Activated naive CD4-positive, alpha-beta T cell treated with anti-CD3 and anti-CD28 coated beads for 36 hours (primary cell): ENCODE measurements at regions not wholly inside any gene's neighbourhood (a gene's known extent, or its start where the extent isn't known, plus 50 kb on each side); places are given as distances from the start of the nearest gene placed in this dataset.
A peak's percentile ranks its signal among the peaks of the same experiment; 100 is the strongest.
"Not testable (repeated sequence)": the region's sequence is repeated elsewhere in the genome, so short reads cannot be mapped to it uniquely, and the experiment has no call there.

ENCODE experiments used
- CTCF ChIA-PET: fragments of 350-600 bp; sonication (Branson Sonifier 250); formaldehyde crosslinking; loops from one replicate; lab custom pipeline; 2021; ENCODE audit warnings: antibody characterized with exemption; lab: Charles Lee
- DNase-seq: peaks from one replicate; pipeline ENCODE4 v3.0.0-alpha.2; 2020
- H3K27ac Mint-ChIP-seq: one replicate; pipeline ENCODE4 v1.8.0; 2021; ENCODE audit warnings: mild to moderate bottlenecking, mixed read lengths
- H3K27me3 Mint-ChIP-seq: one replicate; pipeline ENCODE4 v1.8.0; 2021; ENCODE audit warnings: low read depth, mixed read lengths
- H3K36me3 Mint-ChIP-seq: one replicate; pipeline ENCODE4 v1.8.0; 2021; ENCODE audit warnings: low read depth, mixed read lengths
- H3K4me1 Mint-ChIP-seq: one replicate; pipeline ENCODE4 v1.8.0; 2021; ENCODE audit warnings: low read depth, mixed read lengths
- H3K4me3 Mint-ChIP-seq: one replicate; pipeline ENCODE4 v1.8.0; 2021; ENCODE audit warnings: mild to moderate bottlenecking, moderate library complexity, mixed read lengths
- H3K9me3 Mint-ChIP-seq: one replicate; pipeline ENCODE4 v1.8.0; 2021; ENCODE audit warnings: mixed read lengths
- intact Hi-C: fragments of 100-400 bp; cut with micrococcal nuclease; formaldehyde crosslinking; loops from one replicate; pipeline ENCODE4 v1.15.1; 2023

DNA sequence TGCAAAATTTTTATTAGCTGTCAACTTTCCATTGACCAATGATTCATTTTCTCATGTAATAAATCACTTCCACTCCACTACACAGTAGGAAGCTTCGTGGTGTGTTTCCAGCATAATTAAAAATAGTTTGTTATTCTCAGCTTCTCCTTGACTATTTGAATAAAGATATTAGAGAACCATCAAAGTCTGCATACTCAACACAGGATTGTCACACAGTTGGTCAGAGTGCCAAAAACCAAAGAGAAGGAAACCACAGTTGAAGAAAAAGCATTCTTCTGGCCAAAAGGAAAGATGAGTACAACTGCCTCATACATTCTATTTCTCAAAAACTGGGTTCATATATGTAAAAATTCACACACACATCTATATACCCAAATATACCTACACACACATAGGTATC, 455.1 kb upstream of the HSF2 start:
- DNase-seq = no peak
- H3K36me3 Mint-ChIP-seq = peaks cover 2% of the 10 kb centered on the region
- peaks cover 3% of the 10 kb centered on the region for H3K9me3 Mint-ChIP-seq
- H3K27ac Mint-ChIP-seq = no peak overlapping the region
- intact Hi-C loops = no loop called here
- H3K27me3 Mint-ChIP-seq = no peaks in the 10 kb centered on the region
- no peak overlapping the region for H3K4me3 Mint-ChIP-seq
- no peaks in the 10 kb centered on the region for H3K4me1 Mint-ChIP-seq
- CTCF ChIA-PET = no interaction called here

GRCh38 chr6:121951123-121951522, 448.3 kb upstream of the HSF2 start:
- H3K9me3 Mint-ChIP-seq = no peaks in the 10 kb centered on the region
- intact Hi-C loops = no loop called here
- no peak overlapping the region for H3K4me3 Mint-ChIP-seq
- H3K27me3 Mint-ChIP-seq = peaks cover 3% of the 10 kb centered on the region
- H3K36me3 Mint-ChIP-seq = no peaks in the 10 kb centered on the region
- H3K27ac Mint-ChIP-seq = no peak overlapping the region
- no peak for DNase-seq
- CTCF ChIA-PET = no interaction called here
- no peaks in the 10 kb centered on the region for H3K4me1 Mint-ChIP-seq

GRCh38 chr6:121951918-121952379, 447.5 kb upstream of the HSF2 start:
- no peaks in the 10 kb centered on the region for H3K36me3 Mint-ChIP-seq
- CTCF ChIA-PET = no interaction called here
- intact Hi-C loops = no loop called here
- H3K27me3 Mint-ChIP-seq = peaks cover 3% of the 10 kb centered on the region
- H3K4me1 Mint-ChIP-seq = no peaks in the 10 kb centered on the region
- DNase-seq = no peak
- H3K4me3 Mint-ChIP-seq = no peak overlapping the region
- no peak overlapping the region for H3K27ac Mint-ChIP-seq
- H3K9me3 Mint-ChIP-seq = no peaks in the 10 kb centered on the region

GRCh38 chr6:121955401-121955800, 444.1 kb upstream of the HSF2 start:
- H3K4me1 Mint-ChIP-seq = peaks cover 17% of the 10 kb centered on the region
- H3K27ac Mint-ChIP-seq, H3K4me3 Mint-ChIP-seq, CTCF ChIA-PET, intact Hi-C loops, H3K36me3 Mint-ChIP-seq, H3K27me3 Mint-ChIP-seq, DNase-seq, H3K9me3 Mint-ChIP-seq: not testable (repeated sequence)

DNA sequence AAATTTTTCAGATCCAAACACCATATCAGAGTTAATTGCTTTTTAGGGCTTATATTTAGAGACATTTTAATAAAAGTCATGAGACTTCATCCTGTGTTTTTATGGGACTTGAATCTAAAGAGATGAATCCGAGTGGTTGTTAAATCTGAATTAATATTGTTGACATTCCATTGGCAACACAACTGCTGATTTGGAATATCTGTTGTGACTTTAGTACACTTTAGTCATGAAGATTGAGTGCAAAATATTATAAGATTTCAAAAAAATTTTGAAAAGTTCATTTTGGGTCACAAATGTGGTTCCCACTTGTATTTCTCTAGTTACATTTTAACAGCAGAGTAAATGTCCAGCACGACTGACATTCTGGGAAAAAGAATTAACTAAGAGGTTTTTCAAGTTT, 442.7 kb upstream of the HSF2 start:
- H3K36me3 Mint-ChIP-seq = no peaks in the 10 kb centered on the region
- DNase-seq = no peak
- no peaks in the 10 kb centered on the region for H3K9me3 Mint-ChIP-seq
- H3K4me1 Mint-ChIP-seq = peaks cover 17% of the 10 kb centered on the region
- H3K27me3 Mint-ChIP-seq = no peaks in the 10 kb centered on the region
- CTCF ChIA-PET = no interaction called here
- H3K27ac Mint-ChIP-seq = no peak overlapping the region
- H3K4me3 Mint-ChIP-seq = no peak overlapping the region
- intact Hi-C loops = no loop called here

- Mint-ChIP-seq H3K36me3 (no peaks in the 10 kb centered on the region), H3K27ac (no peak overlapping the region), H3K27me3 (no peaks in the 10 kb centered on the region), H3K4me1 (peaks cover 17% of the 10 kb centered on the region), H3K4me3 (peak overlapping the region; percentile 18), H3K9me3 (no peaks in the 10 kb centered on the region)
- intact Hi-C loops = no loop called here
- peak; percentile 8 for DNase-seq
- CTCF ChIA-PET = interaction anchor here (0.5 kb wide), 1 partner anchor 495 kb away, joined by 4 read pairs; no protein-coding TSS in a partner anchor
These were observed 440.0 kb upstream of the HSF2 start for GRCh38 chr6:121959501-121959900.

DNA sequence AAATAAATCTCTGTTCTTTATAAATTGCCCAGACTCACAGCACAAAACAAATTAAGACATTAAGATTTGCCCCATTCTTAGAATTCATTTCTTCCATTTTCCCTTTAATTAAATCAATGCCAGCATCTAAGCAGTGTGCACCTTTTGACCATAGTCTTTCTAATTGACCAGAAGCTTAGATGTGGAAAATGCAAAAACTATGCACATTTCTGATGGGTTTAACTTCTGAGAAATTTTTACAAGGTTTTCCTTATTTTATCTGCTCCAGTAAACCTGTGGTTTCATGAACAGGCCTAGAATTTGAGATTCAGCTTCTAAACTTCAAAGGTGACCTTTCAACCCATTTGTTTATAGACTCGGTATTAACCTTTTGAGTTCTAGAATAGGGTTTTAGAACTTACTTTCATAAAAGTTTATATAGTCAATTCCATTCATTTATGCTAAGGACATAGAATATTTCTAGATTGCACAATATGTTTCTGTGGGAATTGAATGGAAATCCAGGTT, 437.8 kb upstream of the HSF2 start:
- no peak for DNase-seq
- Mint-ChIP-seq H3K27ac (no peak overlapping the region), H3K27me3 (no peaks in the 10 kb centered on the region), H3K4me3 (no peak overlapping the region), H3K4me1 (peaks cover 17% of the 10 kb centered on the region), H3K36me3 (no peaks in the 10 kb centered on the region), H3K9me3 (no peaks in the 10 kb centered on the region)
- intact Hi-C loops = no loop called here
- CTCF ChIA-PET = no interaction called here

DNA sequence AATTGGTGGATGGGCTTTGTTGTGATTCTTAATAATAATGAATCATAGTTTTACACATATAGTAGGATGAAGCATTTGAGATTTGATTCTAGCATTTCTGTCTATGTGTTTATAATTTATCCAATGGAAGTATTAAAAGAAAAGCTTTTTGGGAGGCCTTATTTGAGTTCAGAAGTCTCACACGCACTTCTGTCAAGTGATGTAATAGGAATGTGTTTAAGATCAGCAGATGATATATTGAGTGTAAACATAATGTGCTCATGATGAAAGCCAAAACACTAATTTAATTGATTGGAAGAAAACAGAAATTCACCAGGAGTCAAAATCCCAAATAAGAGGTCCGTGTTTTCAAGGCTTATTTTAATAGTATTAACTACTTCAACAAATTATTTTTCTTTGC, 435.6 kb upstream of the HSF2 start:
- intact Hi-C loops = no loop called here
- CTCF ChIA-PET = no interaction called here
- no peaks in the 10 kb centered on the region for H3K27me3 Mint-ChIP-seq
- no peak overlapping the region for H3K4me3 Mint-ChIP-seq
- no peaks in the 10 kb centered on the region for H3K9me3 Mint-ChIP-seq
- peaks cover 12% of the 10 kb centered on the region for H3K4me1 Mint-ChIP-seq
- DNase-seq = no peak
- no peak overlapping the region for H3K27ac Mint-ChIP-seq
- no peaks in the 10 kb centered on the region for H3K36me3 Mint-ChIP-seq

- Mint-ChIP-seq H3K4me1 (peaks cover 3% of the 10 kb centered on the region), H3K9me3 (no peaks in the 10 kb centered on the region), H3K36me3 (no peaks in the 10 kb centered on the region), H3K4me3 (no peak overlapping the region), H3K27ac (no peak overlapping the region), H3K27me3 (no peaks in the 10 kb centered on the region)
- no peak for DNase-seq
- intact Hi-C loops = no loop called here
- CTCF ChIA-PET = no interaction called here
These were observed 433.7 kb upstream of the HSF2 start for GRCh38 chr6:121965739-121966138.

DNA sequence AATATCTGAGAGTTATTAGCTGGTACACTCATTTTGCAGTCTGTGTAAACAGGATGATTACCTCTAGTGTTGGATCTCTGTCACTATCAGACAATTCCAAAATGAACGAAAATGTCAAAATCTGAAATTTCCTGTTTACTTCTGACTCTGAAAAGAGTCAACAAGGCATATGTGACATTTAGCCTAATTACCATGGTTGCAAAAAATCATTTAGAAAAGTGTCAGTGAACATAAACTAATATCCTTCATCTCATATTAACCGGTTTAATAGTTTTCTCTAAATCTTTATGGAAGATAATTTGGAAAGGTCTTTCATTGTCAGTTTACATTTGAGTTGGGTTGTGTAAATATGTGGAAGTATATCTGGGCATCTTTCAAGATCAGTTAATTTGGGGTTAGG, 431.8 kb upstream of the HSF2 start:
- intact Hi-C loops = no loop called here
- DNase-seq = no peak
- H3K9me3 Mint-ChIP-seq = no peaks in the 10 kb centered on the region
- no peaks in the 10 kb centered on the region for H3K36me3 Mint-ChIP-seq
- peaks cover 14% of the 10 kb centered on the region for H3K4me1 Mint-ChIP-seq
- H3K27me3 Mint-ChIP-seq = no peaks in the 10 kb centered on the region
- H3K27ac Mint-ChIP-seq = no peak overlapping the region
- CTCF ChIA-PET = no interaction called here
- H3K4me3 Mint-ChIP-seq = no peak overlapping the region

GRCh38 chr6:121971931-121972335, 427.5 kb upstream of the HSF2 start:
- Mint-ChIP-seq H3K27ac (no peak overlapping the region), H3K4me1 (peaks cover 22% of the 10 kb centered on the region), H3K27me3 (no peaks in the 10 kb centered on the region), H3K36me3 (no peaks in the 10 kb centered on the region), H3K4me3 (no peak overlapping the region), H3K9me3 (peaks cover 2% of the 10 kb centered on the region)
- CTCF ChIA-PET = no interaction called here
- intact Hi-C loops = no loop called here
- no peak for DNase-seq

GRCh38 chr6:121984956-121985355, 414.5 kb upstream of the HSF2 start:
- H3K9me3 Mint-ChIP-seq = peaks cover 1% of the 10 kb centered on the region
- H3K27me3 Mint-ChIP-seq = peaks cover 2% of the 10 kb centered on the region
- DNase-seq = no peak
- no peak overlapping the region for H3K4me3 Mint-ChIP-seq
- intact Hi-C loops = no loop called here
- no peaks in the 10 kb centered on the region for H3K4me1 Mint-ChIP-seq
- CTCF ChIA-PET = no interaction called here
- no peak overlapping the region for H3K27ac Mint-ChIP-seq
- H3K36me3 Mint-ChIP-seq = no peaks in the 10 kb centered on the region

- no peak overlapping the region for H3K27ac Mint-ChIP-seq
- peaks cover 6% of the 10 kb centered on the region for H3K4me1 Mint-ChIP-seq
- H3K9me3 Mint-ChIP-seq = peaks cover 10% of the 10 kb centered on the region
- H3K36me3 Mint-ChIP-seq = peaks cover 4% of the 10 kb centered on the region
- DNase-seq = no peak
- intact Hi-C loops = no loop called here
- CTCF ChIA-PET = no interaction called here
- no peak overlapping the region for H3K4me3 Mint-ChIP-seq
- no peaks in the 10 kb centered on the region for H3K27me3 Mint-ChIP-seq
These were observed 406.1 kb upstream of the HSF2 start for GRCh38 chr6:121993362-121993761.
